ENCODE measurements at regions not wholly inside any gene's neighbourhood (a gene's known extent, or its start where the extent isn't known, plus 50 kb on each side); places are given as distances from the start of the nearest gene placed in this dataset.

GRCh38 chr7:80278737-80279136 lies 144.1 kb downstream of the GNAI1 start:
- Histone ChIP-seq H2AFZ (ENCODE audit: low read length) (no peak overlapping the region), H3F3A (ENCODE audit: insufficient read depth, low read length) (no peaks in the 10 kb centered on the region), H3K4me3 (ENCODE audit: low read length) (no peak overlapping the region), H3K27me3 (replicated peaks; ENCODE audit: insufficient read depth, low read length) (no peaks in the 10 kb centered on the region), H3K27ac (ENCODE audit: low read length) (no peak overlapping the region), H4K20me1 (ENCODE audit: insufficient read depth, low read length) (no peaks in the 10 kb centered on the region), H3K4me2 (ENCODE audit: low read depth, low read length) (no peak overlapping the region), H3K9ac (ENCODE audit: low read length) (no peak overlapping the region), H3K9me2 (replicated peaks; ENCODE audit: insufficient read depth, low read length) (no peaks in the 10 kb centered on the region), H3K36me3 (replicated peaks; ENCODE audit: insufficient read depth, low read length) (no peaks in the 10 kb centered on the region), H3K79me2 (ENCODE audit: low read length) (no peaks in the 10 kb centered on the region), H3K9me3 (replicated peaks; ENCODE audit: insufficient read depth, low read length) (no peaks in the 10 kb centered on the region), H3K4me1 (ENCODE audit: low read length) (no peaks in the 10 kb centered on the region)
- DNase-seq, result no peak
- no peak for TF ChIP-seq EZH2 (optimal IDR thresholded peaks at IDR 0.05; ENCODE audit: low read depth, low read length)
- TF ChIP-seq EZH2phosphoT487 (IDR thresholded peaks at IDR 0.05; ENCODE audit: low read length), result no peak
- TF ChIP-seq CTCF (IDR thresholded peaks at IDR 0.05; ENCODE audit: low read length), result no peak

GRCh38 chr7:80277434-80278427 lies 143.1 kb downstream of the GNAI1 start:
- Histone ChIP-seq H3K9me2 (replicated peaks; ENCODE audit: insufficient read depth, low read length) (no peaks in the 10 kb centered on the region), H3K36me3 (replicated peaks; ENCODE audit: insufficient read depth, low read length) (no peaks in the 10 kb centered on the region), H3K4me1 (ENCODE audit: low read length) (no peaks in the 10 kb centered on the region), H3K9ac (ENCODE audit: low read length) (no peak overlapping the region), H3K9me3 (replicated peaks; ENCODE audit: insufficient read depth, low read length) (no peaks in the 10 kb centered on the region), H3K4me3 (ENCODE audit: low read length) (no peak overlapping the region), H3K79me2 (ENCODE audit: low read length) (no peaks in the 10 kb centered on the region), H3K4me2 (ENCODE audit: low read depth, low read length) (no peak overlapping the region), H3K27me3 (replicated peaks; ENCODE audit: insufficient read depth, low read length) (no peaks in the 10 kb centered on the region), H4K20me1 (ENCODE audit: insufficient read depth, low read length) (no peaks in the 10 kb centered on the region), H2AFZ (ENCODE audit: low read length) (no peak overlapping the region), H3F3A (ENCODE audit: insufficient read depth, low read length) (no peaks in the 10 kb centered on the region), H3K27ac (ENCODE audit: low read length) (no peak overlapping the region)
- no peak for DNase-seq
- TF ChIP-seq EZH2phosphoT487 (IDR thresholded peaks at IDR 0.05; ENCODE audit: low read length) (no peak), CTCF (IDR thresholded peaks at IDR 0.05; ENCODE audit: low read length) (no peak), EZH2 (optimal IDR thresholded peaks at IDR 0.05; ENCODE audit: low read depth, low read length) (no peak)

Data from MM.1S (cell line).